ENCODE measurements at regions not wholly inside any gene's neighbourhood (a gene's known extent, or its start where the extent isn't known, plus 50 kb on each side); places are given as distances from the start of the nearest gene placed in this dataset.

DNA sequence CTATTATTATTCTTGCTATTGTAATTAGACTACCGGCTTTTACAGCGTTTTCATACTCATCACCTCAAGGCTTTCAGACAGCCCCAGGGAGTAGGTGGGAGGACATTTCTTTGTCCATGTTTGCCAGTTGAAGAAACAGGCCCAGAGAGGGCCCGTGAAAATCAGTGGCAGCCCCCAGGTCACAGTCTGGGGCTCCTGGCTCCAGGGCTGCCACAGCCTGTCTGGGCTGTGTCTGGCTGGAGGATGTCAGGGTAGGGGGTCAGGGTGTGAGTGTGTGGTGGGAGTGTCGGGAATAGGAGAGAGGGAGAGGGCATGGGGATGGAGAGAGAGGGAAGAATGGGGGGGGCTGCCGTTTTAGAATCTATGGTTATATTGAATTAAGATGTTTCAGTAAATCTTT, 118.2 kb upstream of the TLE3 start:
- TF ChIP-seq, protein P1, sequence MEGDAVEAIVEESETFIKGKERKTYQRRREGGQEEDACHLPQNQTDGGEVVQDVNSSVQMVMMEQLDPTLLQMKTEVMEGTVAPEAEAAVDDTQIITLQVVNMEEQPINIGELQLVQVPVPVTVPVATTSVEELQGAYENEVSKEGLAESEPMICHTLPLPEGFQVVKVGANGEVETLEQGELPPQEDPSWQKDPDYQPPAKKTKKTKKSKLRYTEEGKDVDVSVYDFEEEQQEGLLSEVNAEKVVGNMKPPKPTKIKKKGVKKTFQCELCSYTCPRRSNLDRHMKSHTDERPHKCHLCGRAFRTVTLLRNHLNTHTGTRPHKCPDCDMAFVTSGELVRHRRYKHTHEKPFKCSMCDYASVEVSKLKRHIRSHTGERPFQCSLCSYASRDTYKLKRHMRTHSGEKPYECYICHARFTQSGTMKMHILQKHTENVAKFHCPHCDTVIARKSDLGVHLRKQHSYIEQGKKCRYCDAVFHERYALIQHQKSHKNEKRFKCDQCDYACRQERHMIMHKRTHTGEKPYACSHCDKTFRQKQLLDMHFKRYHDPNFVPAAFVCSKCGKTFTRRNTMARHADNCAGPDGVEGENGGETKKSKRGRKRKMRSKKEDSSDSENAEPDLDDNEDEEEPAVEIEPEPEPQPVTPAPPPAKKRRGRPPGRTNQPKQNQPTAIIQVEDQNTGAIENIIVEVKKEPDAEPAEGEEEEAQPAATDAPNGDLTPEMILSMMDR (IDR thresholded peaks at IDR 0.05): no peak
- no peak for TF ChIP-seq POLR2AphosphoS5 (IDR thresholded peaks at IDR 0.05; ENCODE audit: insufficient read depth in 1 of 2, low read depth in 1 of 2)
- no peak for TF ChIP-seq POLR2A (IDR thresholded peaks at IDR 0.05)
